Activated CD4-positive, alpha-beta T cell treated with anti-CD3 and anti-CD28 coated beads for 48 hours (primary cell): ENCODE measurements at regions not wholly inside any gene's neighbourhood (a gene's known extent, or its start where the extent isn't known, plus 50 kb on each side); places are given as distances from the start of the nearest gene placed in this dataset.
"Not testable (repeated sequence)": the region's sequence is repeated elsewhere in the genome, so short reads cannot be mapped to it uniquely, and the experiment has no call there.

Experiments
- DNase-seq: peaks from one replicate; pipeline ENCODE4 v3.0.0-alpha.2; 2020

DNA sequence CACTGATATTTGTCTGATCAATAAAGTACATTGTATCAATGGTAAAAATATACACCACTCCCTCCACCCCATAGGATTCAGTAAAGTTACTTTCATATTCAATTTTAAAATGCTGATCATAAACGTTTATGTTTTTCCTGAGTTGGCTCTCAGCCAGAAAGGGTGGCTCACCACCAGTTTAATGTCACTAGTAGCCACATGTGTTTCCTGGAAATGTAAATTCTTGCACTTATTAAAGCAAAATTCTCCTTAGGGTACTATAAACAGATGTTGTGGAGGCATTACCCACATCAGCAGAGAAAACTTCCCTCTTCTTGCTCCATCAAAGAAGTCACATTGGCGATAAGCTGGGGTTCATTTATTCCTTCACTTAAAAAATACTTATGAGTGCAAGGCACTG is 210.3 kb downstream of the SREK1 start:
- DNase-seq: peak; percentile 5

DNA sequence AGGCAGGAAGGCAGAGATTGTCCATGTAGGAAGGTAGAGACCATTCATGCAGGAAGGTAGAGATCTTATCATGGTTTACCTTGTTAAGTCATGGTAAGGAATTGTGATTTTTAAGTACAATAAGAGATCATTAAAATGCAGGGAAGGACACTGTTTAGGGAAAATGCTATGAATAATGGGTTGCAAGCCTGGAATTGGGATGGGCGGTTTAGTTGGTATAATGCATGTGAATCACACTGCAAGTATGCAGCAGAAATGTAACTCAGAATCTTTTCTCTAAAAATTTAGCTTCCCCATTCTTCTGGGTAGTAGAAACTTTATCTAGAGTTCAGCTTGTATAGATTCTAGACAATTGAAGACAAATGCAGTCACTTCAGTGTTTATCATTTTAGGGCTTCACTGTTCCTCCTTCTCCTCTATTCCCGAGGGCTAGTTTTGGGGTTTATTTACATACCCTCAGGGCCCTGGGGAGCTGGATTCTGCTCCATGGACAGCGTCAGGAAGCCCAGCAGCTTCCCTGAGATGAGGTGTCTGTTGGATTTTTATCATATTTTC is 212.0 kb downstream of the SREK1 start:
- DNase-seq: no peak

- DNase-seq: no peak
Measured at GRCh38 chr5:66358741-66359140, 214.6 kb downstream of the SREK1 start.

DNA sequence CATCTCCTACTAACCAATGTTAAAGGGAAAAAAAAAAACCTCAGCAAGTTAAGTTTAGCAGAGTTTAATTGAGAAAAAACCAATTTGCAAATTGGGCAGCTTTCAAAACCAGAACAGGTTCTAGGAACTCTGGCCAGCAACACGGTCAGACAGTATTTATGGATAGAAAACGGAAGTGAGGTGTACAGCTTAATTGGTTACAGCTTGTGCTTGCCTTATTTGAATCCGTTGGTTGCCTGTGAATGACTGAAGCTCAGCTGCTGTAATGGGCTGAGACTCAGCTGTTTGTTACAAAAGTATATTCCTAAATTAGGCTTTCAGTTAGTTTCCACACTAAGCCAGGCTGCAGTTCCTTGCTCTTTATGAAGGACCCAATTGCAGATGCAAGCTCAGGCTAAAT is 217.0 kb downstream of the SREK1 start:
- DNase-seq: no peak

DNA sequence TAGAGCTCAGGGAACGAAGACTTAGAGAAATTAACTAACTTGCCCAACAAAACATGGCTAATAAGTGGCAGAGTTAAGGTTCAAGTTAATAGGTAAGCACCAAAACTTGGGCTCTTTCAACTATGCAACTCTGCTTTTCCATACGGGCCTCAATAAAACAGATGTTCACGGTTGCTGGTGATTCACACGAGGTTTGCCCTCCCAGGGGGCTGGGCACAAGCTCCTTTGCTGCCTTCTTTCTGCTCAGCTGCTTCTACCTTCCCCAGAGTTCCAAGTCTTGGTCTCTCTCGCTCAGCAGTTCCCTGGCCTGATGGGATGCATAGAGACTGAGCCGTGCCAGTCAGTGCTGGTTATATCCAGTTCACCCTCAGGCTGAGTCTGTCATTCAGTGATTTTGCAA is 217.9 kb downstream of the SREK1 start:
- DNase-seq: no peak

GRCh38 chr5:66362687-66363086 is 218.6 kb downstream of the SREK1 start:
- DNase-seq: no peak

DNA sequence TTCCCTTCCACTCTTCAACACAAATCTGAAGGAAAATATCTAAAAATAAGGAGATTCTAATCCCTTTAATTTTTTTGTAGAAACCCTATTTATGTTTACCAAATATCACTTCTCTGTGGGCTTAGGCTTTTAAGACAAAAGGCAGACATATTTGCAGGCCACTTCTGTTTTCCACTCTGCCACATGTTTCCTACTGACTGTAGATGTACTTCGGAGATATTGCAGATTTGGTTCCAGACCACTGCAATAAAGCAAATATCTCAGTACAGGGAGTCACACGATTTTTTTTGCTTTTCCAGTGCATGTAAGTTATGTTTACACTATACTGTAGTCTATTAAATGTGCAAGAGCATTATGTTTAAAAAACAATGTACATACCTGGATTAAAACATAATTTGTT is 219.0 kb downstream of the SREK1 start:
- DNase-seq: no peak

GRCh38 chr5:66364186-66364585 is 220.1 kb downstream of the SREK1 start:
- no peak for DNase-seq

- no peak for DNase-seq
Measured at GRCh38 chr5:66365981-66366380, 221.9 kb downstream of the SREK1 start.

DNA sequence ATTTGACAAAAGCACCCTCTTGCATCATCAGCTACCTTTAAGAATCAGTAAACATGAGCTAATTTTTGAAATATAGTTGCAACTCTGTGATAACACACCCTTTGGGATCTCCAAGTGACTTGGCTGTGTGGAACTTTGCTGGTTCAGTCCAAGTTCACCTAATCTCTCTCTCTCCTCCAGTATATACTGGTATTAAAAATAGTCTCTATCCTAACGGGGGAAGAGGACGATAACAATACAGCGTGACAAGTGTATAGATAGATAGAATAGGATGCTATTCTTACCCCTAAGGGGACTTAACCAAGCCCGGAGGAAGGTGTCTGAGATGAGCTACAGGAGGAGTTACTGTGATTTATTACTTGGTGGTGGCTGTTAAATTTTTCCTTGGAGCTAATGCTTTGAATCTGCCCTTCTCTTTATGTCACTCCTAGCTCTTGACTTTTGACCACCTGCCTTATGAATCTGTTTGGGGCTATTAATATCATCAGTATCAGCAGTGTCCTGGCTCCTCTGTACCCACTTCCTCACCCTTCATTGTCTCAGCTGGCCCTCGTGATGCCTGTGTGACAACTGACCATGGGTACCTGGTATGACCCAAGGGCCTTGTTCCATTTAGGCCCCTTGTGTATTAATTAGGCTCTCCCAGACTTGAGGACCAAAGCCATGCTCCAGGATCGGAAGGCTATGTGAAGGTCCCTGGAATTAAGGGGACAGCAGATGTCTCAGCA is 223.9 kb downstream of the SREK1 start:
- no peak for DNase-seq

GRCh38 chr5:66368811-66369210 is 224.7 kb downstream of the SREK1 start:
- DNase-seq: no peak

DNA sequence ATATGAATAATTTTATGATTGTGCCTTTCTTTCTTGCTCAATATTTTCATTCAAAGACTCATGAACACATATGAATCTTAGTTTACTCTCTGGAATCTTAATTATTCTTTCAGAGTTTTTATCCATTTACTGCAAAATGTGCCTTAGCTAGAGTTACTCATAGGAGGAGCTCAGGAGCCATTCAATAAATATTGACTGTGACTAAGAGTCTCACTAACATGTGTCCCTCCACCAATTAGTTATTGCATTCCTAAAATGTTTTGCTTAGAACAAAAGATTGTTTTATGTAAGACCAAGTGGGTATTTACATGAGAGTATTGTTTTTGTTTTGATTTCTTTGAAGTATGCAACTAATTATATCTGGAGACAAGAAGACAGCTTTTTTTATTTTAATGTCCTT is 218.4 kb upstream of the MAST4 start:
- DNase-seq: no peak

GRCh38 chr5:66378407-66378806 is 217.8 kb upstream of the MAST4 start:
- DNase-seq: no peak

DNA sequence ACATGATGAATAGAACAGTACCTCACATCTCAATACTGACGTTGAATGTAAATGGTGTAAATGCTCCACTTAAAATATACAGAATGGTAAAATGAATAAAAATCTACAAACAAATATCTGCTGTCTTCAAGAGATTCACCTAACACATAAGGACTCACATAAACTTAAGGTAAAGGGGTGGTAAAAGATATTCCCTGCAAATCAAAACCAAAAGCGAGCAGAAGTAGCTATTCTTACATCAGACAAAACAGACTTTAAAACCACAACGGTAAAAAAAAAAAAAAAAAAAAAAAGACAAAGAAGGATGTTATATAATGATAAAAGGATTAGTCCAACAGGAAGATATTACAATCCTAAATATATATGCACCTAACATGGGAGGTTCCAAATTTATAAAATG is 214.0 kb upstream of the MAST4 start:
- no peak for DNase-seq

GRCh38 chr5:66405145-66405544 is 191.0 kb upstream of the MAST4 start:
- not testable (repeated sequence) for DNase-seq

DNA sequence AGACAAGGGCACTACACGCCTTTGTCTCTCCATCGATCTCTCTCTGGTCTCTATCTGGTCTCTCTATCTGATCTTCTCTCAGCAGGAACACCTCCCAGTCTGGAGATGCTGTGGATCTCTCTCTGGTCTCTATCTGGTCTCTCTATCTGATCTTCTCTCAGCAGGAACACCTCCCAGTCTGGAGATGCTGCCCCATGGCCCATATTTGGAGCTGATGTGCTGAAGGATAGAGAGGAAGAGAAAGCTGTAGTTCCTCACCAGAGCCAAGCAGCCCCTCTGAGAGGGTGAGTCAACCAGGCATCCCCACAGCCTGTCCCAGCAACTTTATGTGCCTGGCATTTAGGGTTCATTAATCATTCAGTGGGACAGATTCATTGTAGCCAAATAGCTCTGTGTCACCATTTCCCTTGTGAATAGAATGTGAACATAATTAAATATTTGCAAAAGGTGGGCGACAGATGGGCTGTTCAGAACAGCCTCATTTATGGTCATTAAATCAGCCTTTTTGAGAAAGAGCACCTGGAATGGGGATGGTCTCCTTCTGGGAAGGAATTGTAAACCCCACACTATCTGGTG is 189.3 kb upstream of the MAST4 start:
- DNase-seq: no peak

DNA sequence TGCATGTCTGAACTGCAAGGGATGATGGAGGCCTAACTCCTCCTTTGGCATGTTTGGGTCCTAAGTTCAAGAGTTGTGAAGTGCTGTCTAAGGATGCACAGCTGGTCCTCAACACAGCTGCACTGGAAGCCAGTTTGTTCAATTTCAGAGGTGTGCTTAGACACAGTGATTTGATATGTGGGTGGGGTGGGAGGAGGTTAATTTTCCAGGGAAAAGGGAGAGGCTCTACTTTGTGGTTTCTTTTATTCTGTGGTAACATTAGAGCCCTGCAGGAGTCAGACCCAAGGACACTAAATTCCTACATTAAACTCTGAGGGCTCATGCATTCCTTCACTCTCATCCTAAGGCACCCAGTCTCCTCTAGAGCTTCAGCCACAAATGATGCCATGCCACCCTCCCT is 188.4 kb upstream of the MAST4 start:
- DNase-seq: no peak

- DNase-seq: no peak
Measured at GRCh38 chr5:66408576-66408975, 187.6 kb upstream of the MAST4 start.

GRCh38 chr5:66410122-66410521 is 186.1 kb upstream of the MAST4 start:
- no peak for DNase-seq

GRCh38 chr5:66411701-66412100 is 184.5 kb upstream of the MAST4 start:
- no peak for DNase-seq

GRCh38 chr5:66413931-66414330 is 182.3 kb upstream of the MAST4 start:
- no peak for DNase-seq

DNA sequence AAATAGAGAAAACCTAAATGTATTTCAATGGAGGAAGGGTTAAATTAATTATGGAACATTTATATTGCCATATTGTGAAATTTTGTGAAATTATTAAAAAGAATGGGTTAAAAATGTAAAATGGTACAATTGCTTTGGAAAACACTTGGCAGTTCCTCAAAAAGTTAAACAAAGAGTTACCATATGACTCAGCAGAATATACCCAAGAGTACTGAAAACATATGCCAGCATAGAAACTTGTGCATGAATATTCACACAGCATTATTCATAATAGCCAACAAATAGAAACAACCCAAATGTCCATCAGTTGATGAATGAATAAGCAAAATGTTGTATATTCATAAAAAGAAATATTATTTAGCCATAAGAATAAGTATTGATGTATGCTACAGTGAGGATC is 181.0 kb upstream of the MAST4 start:
- DNase-seq: no peak

- no peak for DNase-seq
Measured at GRCh38 chr5:66416698-66417097, 179.5 kb upstream of the MAST4 start.

GRCh38 chr5:66417781-66418180 is 178.4 kb upstream of the MAST4 start:
- DNase-seq: no peak

DNA sequence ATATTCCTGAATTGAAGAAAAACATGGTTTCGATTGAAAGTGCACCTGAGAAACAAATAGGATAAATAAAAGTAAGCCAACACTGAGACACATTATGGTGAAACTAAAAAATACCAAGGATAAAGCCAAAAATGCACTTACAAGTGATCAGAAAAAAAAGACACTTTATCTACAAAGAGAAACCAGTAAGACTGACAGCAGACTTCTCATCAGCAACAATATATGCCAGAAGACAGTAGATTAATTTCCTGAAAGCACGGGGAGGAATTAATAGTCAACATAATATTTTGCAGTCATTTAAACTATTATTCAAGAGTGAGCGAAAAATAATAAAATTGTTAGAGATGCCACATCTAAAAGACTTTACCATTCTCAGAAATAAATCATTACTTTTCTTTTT is 172.7 kb upstream of the MAST4 start:
- DNase-seq: no peak
